IMR-90 (cell line): ENCODE measurements at regions not wholly inside any gene's neighbourhood (a gene's known extent, or its start where the extent isn't known, plus 50 kb on each side); places are given as distances from the start of the nearest gene placed in this dataset.

Experiments used
- ATAC-seq: fragments of 200-7000 bp; cut with Tn5 transposase; 2 replicates; pipeline ENCODE4 v1.9.1; 2020; ENCODE audit warnings: low read depth, mild to moderate bottlenecking, moderate library complexity
- BruUV-seq: library from RNA; stranded (reverse); fragments of 400-500 nt; replicated peaks from 2 replicates; lab custom pipeline; 2021; lab: Mats Ljungman, UMichigan
- CTCF ChIA-PET: fragments of 300-600 bp; formaldehyde crosslinking; extraction: SDS; loops from one replicate; lab custom pipeline; 2021; ENCODE audit warnings: antibody characterized with exemption; lab: Yijun Ruan, JAX
- POLR2A ChIA-PET: fragments of 300-600 bp; sonication (Branson Sonifier 250); formaldehyde crosslinking; loops from one replicate; lab custom pipeline; 2022; ENCODE audit warnings: antibody characterized with exemption; ENCODE audit not compliant: unreplicated experiment; lab: Charles Lee
- DNase-seq: peaks from one replicate; pipeline ENCODE4 v3.0.0; 2013
- H2AFZ ChIP-seq: replicated peaks from 2 replicates; pipeline ENCODE3; 2013; ENCODE audit warnings: low read length, mild to moderate bottlenecking; ENCODE audit not compliant: poor library complexity
- H2AK5ac ChIP-seq: 2 replicates; pipeline ENCODE4 v1.6.1; 2013; ENCODE audit warnings: low read depth, low read length, inconsistent platforms
- H2AK9ac ChIP-seq: replicated peaks from 2 replicates; pipeline ENCODE3; 2013; ENCODE audit warnings: mild to moderate bottlenecking, low read depth, low read length, moderate library complexity; ENCODE audit not compliant: poor library complexity
- H2BK120ac ChIP-seq: 2 replicates; pipeline ENCODE4 v1.6.1; 2013; ENCODE audit warnings: low read depth, low read length, inconsistent platforms
- H2BK15ac ChIP-seq: 3 replicates; pipeline ENCODE4 v1.6.1; 2013; ENCODE audit warnings: low read depth, low read length, inconsistent platforms
- H2BK20ac ChIP-seq: 2 replicates; pipeline ENCODE4 v1.6.1; 2013; ENCODE audit warnings: low read depth, mild to moderate bottlenecking, inconsistent platforms, low read length, moderate library complexity
- H2BK5ac ChIP-seq: 2 replicates; pipeline ENCODE4 v1.6.1; 2013; ENCODE audit warnings: mild to moderate bottlenecking, low read depth, low read length, inconsistent platforms; ENCODE audit not compliant: poor library complexity, severe bottlenecking
- H3K14ac ChIP-seq: replicated peaks from 2 replicates; pipeline ENCODE4 v1.6.1; 2013; ENCODE audit warnings: low read depth, low read length, inconsistent platforms
- H3K18ac ChIP-seq: 2 replicates; pipeline ENCODE4 v1.6.1; 2013; ENCODE audit warnings: low read depth, low read length, control low read depth
- H3K23ac ChIP-seq: 2 replicates; pipeline ENCODE4 v1.6.1; 2013; ENCODE audit warnings: low read depth, low read length, inconsistent platforms
- H3K27ac ChIP-seq: 2 replicates; pipeline ENCODE4 v1.5.1; 2013; ENCODE audit warnings: mild to moderate bottlenecking, control low read depth, low read length; ENCODE audit not compliant: insufficient read depth
- H3K27me3 ChIP-seq: 2 replicates; pipeline ENCODE4 v1.6.1; 2013; ENCODE audit warnings: low read length; ENCODE audit not compliant: control insufficient read depth, insufficient read depth
- H3K36me3 ChIP-seq: 2 replicates; pipeline ENCODE4 v1.6.1; 2013; ENCODE audit warnings: low read length, mixed read lengths; ENCODE audit not compliant: control insufficient read depth, insufficient read depth
- H3K4ac ChIP-seq: 2 replicates; pipeline ENCODE4 v1.6.1; 2013; ENCODE audit warnings: low read depth, low read length, inconsistent platforms
- H3K4me1 ChIP-seq: 2 replicates; pipeline ENCODE4 v1.6.1; 2013; ENCODE audit warnings: low read length, mixed read lengths; ENCODE audit not compliant: control insufficient read depth, insufficient read depth
- H3K4me2 ChIP-seq: 2 replicates; pipeline ENCODE4 v1.6.1; 2013; ENCODE audit warnings: low read depth, mild to moderate bottlenecking, control low read depth, low read length, moderate library complexity
- H3K4me3 ChIP-seq: 2 replicates; pipeline ENCODE4 v1.5.1; 2013; ENCODE audit warnings: low read depth, mild to moderate bottlenecking, control low read depth, low read length, moderate library complexity; ENCODE audit not compliant: insufficient read depth
- H3K56ac ChIP-seq: 2 replicates; pipeline ENCODE4 v1.6.1; 2013; ENCODE audit warnings: low read length, inconsistent platforms; ENCODE audit not compliant: insufficient read depth; ENCODE audit errors: extremely low read depth
- H3K79me1 ChIP-seq, 2 experiments: 2 replicates each; pipeline ENCODE4 v1.6.1; 2013; ENCODE audit warnings: low read length in 2 of 2, inconsistent platforms in 1 of 2, low read depth in 1 of 2
- H3K9ac ChIP-seq: 2 replicates; pipeline ENCODE4 v1.6.1; 2013; ENCODE audit warnings: low read depth, low read length, control low read depth
- H3K9me1 ChIP-seq: 2 replicates; pipeline ENCODE4 v1.6.1; 2013; ENCODE audit warnings: low read length, inconsistent platforms; ENCODE audit not compliant: insufficient read depth
- H3K9me3 ChIP-seq: 2 replicates; pipeline ENCODE4 v1.6.1; 2013; ENCODE audit warnings: low read length; ENCODE audit not compliant: control insufficient read depth, insufficient read depth
- H4K20me1 ChIP-seq: 2 replicates; pipeline ENCODE4 v1.6.1; 2013; ENCODE audit warnings: low read length, inconsistent platforms; ENCODE audit not compliant: insufficient read depth
- H4K5ac ChIP-seq: 2 replicates; pipeline ENCODE4 v1.6.1; 2013; ENCODE audit warnings: mild to moderate bottlenecking, low read depth, low read length, control low read depth
- H4K8ac ChIP-seq, 2 experiments: 2 replicates each; pipeline ENCODE4 v1.6.1; 2013; ENCODE audit warnings: low read depth in 2 of 2, low read length in 2 of 2, control low read depth in 1 of 2, inconsistent platforms in 1 of 2
- H4K91ac ChIP-seq: 2 replicates; pipeline ENCODE4 v1.6.1; 2013; ENCODE audit warnings: low read depth, low read length, inconsistent platforms; ENCODE audit not compliant: insufficient read depth
- BHLHE40 ChIP-seq: fragments of 150-350 bp; IDR thresholded peaks from 2 replicates; pipeline ENCODE4 v1.6.1; 2016; ENCODE audit warnings: mild to moderate bottlenecking, low read depth, low read length
- CEBPB ChIP-seq: IDR thresholded peaks from 2 replicates; pipeline ENCODE4 v1.6.1; 2012; ENCODE audit warnings: low read depth, low read length, improper control_type of control experiment
- CHD1 ChIP-seq: IDR thresholded peaks from 2 replicates; pipeline ENCODE4 v1.6.1; 2012; ENCODE audit warnings: low read depth, low read length, improper control_type of control experiment
- ELK1 ChIP-seq: fragments of 150-350 bp; IDR thresholded peaks from 2 replicates; pipeline ENCODE4 v1.6.1; 2016; ENCODE audit warnings: low read depth, mild to moderate bottlenecking, low read length, moderate library complexity, borderline replicate concordance
- FOS ChIP-seq: fragments of 150-350 bp; IDR thresholded peaks from 2 replicates; pipeline ENCODE4 v1.6.1; 2016; ENCODE audit warnings: low read depth, low read length
- MAFK ChIP-seq: IDR thresholded peaks from 2 replicates; pipeline ENCODE4 v1.6.1; 2012; ENCODE audit warnings: low read depth, low read length, improper control_type of control experiment
- MAZ ChIP-seq: IDR thresholded peaks from 2 replicates; pipeline ENCODE4 v1.6.1; 2012; ENCODE audit warnings: low read depth, mild to moderate bottlenecking, low read length, improper control_type of control experiment, moderate library complexity, borderline replicate concordance
- MXI1 ChIP-seq: IDR thresholded peaks from 2 replicates; pipeline ENCODE4 v1.6.1; 2012; ENCODE audit warnings: low read depth, mild to moderate bottlenecking, low read length, moderate library complexity, borderline replicate concordance
- NFE2L2 ChIP-seq: fragments of 150-350 bp; IDR thresholded peaks from 2 replicates; pipeline ENCODE4 v1.6.1; 2016; ENCODE audit warnings: low read depth, mild to moderate bottlenecking, low read length
- POLR2A ChIP-seq: IDR thresholded peaks from 2 replicates; pipeline ENCODE4 v1.6.1; 2012; ENCODE audit warnings: mild to moderate bottlenecking, low read depth, low read length
- RAD21 ChIP-seq: IDR thresholded peaks from 2 replicates; pipeline ENCODE4 v1.6.1; 2012; ENCODE audit warnings: low read length, improper control_type of control experiment
- RCOR1 ChIP-seq: IDR thresholded peaks from 2 replicates; pipeline ENCODE4 v1.6.1; 2012; ENCODE audit warnings: mild to moderate bottlenecking, low read length, improper control_type of control experiment; ENCODE audit not compliant: insufficient replicate concordance
- RFX5 ChIP-seq: IDR thresholded peaks from 2 replicates; pipeline ENCODE4 v1.8.0; 2012; ENCODE audit warnings: low read depth, mild to moderate bottlenecking, low read length, moderate library complexity
- SMC3 ChIP-seq: fragments of 150-350 bp; IDR thresholded peaks from 2 replicates; pipeline ENCODE4 v1.6.1; 2016; ENCODE audit warnings: low read depth, mild to moderate bottlenecking, antibody characterized with exemption, low read length, moderate library complexity
- USF2 ChIP-seq: fragments of 150-350 bp; IDR thresholded peaks from 2 replicates; pipeline ENCODE4 v1.6.1; 2017; ENCODE audit warnings: mild to moderate bottlenecking, antibody characterized with exemption, low read length, low read depth
- WGBS, 2 experiments: methylation state at CpG; one replicate each; pipeline versions ENCODE4 v1.1.5 to v1.1.7; 2013; ENCODE audit warnings: missing lambda C conversion rate in 2 of 2; ENCODE audit not compliant: insufficient read length in 1 of 2; ENCODE audit errors: extremely low coverage in 2 of 2; 5-methylcytosine and 5-hydroxymethylcytosine counted together
- dilution Hi-C: fragments of 300-500 bp; cut with HindIII; formaldehyde crosslinking; loops from one replicate; pipeline ENCODE4 v1.14.3; 2018; ENCODE audit warnings: low sequenced_read_pairs; ENCODE audit not compliant: unreplicated experiment
- in situ Hi-C: fragments of 300-500 bp; cut with MboI; formaldehyde crosslinking; loops from 3 replicates; pipeline ENCODE4 v1.14.3; 2019; ENCODE audit warnings: low sequenced_read_pairs, inconsistent platforms, mixed read lengths
- intact Hi-C: fragments of 100-400 bp; cut with micrococcal nuclease; formaldehyde crosslinking; loops from 2 replicates; pipeline ENCODE4 v1.10.0; 2022
- TF ChIP-seq, protein P1 (sequence below): conservative IDR thresholded peaks from 2 replicates; pipeline ENCODE4 v1.5.1; 2012; ENCODE audit warnings: mild to moderate bottlenecking, low read depth, low read length, improper control_type of control experiment

DNA sequence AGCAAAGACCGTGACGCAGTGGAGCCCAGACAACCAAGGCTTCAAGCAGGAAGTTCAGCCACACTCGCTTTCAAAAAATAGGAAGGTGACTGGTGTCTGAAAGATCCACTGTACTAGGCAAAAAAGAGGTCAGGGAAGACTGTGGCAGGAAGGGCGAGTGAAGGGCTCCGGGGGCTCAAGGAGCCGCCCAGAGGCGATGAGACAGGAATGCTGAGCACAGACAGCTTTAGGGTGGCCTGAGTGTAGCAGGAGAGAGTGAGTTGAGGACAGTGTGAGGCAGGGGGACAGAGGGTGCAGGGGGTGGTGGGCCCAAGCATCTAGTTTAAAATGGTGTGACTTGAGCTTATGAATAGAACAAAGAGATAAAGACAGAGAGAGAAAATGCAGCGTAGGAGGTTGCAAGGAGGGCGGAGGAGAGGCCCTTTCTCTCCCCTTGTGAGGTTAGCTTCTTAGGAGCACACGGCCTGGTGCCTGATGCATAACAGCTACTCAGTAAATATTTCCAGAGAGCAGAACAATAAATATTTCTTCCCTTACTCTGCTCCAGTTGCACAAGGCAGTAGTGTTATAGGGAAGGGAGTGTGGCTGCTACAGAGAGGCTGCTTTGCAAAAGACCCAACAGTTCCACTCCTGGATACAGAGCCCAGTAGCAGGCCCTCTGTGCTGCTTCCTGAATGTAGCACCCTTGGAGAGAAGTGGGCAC lies 789.7 kb upstream of the RAB6C start:
- no peaks in the 10 kb centered on the region for H4K20me1 ChIP-seq
- H4K8ac ChIP-seq, result no peak overlapping the region
- no peaks in the 10 kb centered on the region for H3K27me3 ChIP-seq
- no peak overlapping the region for H3K27ac ChIP-seq
- ChIA-PET POLR2A (no interaction called here), CTCF (no interaction called here)
- no peak overlapping the region for H2AFZ ChIP-seq
- no peaks in the 10 kb centered on the region for H3K4me1 ChIP-seq
- no peak overlapping the region for H2BK120ac ChIP-seq
- peaks cover 12% of the 10 kb centered on the region for H3K9me3 ChIP-seq
- H3K9ac ChIP-seq, result no peak overlapping the region
- TF ChIP-seq MAFK (no peak), ELK1 (no peak), NFE2L2 (no peak), CHD1 (no peak), CEBPB (no peak), RCOR1 (no peak), USF2 (no peak), MXI1 (no peak), BHLHE40 (no peak), RFX5 (no peak), MAZ (no peak), RAD21 (no peak), POLR2A (no peak), FOS (no peak), SMC3 (no peak)
- TF ChIP-seq, protein P1, sequence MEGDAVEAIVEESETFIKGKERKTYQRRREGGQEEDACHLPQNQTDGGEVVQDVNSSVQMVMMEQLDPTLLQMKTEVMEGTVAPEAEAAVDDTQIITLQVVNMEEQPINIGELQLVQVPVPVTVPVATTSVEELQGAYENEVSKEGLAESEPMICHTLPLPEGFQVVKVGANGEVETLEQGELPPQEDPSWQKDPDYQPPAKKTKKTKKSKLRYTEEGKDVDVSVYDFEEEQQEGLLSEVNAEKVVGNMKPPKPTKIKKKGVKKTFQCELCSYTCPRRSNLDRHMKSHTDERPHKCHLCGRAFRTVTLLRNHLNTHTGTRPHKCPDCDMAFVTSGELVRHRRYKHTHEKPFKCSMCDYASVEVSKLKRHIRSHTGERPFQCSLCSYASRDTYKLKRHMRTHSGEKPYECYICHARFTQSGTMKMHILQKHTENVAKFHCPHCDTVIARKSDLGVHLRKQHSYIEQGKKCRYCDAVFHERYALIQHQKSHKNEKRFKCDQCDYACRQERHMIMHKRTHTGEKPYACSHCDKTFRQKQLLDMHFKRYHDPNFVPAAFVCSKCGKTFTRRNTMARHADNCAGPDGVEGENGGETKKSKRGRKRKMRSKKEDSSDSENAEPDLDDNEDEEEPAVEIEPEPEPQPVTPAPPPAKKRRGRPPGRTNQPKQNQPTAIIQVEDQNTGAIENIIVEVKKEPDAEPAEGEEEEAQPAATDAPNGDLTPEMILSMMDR, result no peak
- 60% methylated on average over 7 of the region's 10 CpGs; no CpG with 5 or more reads in 1 of the 2 experiments for WGBS, 2 experiments
- no peak overlapping the region for H4K91ac ChIP-seq
- no peak overlapping the region for H3K56ac ChIP-seq
- DNase-seq (no peak), ATAC-seq (no peak)
- H3K4ac ChIP-seq, result no peak overlapping the region
- dilution Hi-C loops (no loop called here), in situ Hi-C loops (no loop called here), intact Hi-C loops (no loop called here)
- H2AK9ac ChIP-seq, result no peak overlapping the region
- no peaks in the 10 kb centered on the region for H3K79me1 ChIP-seq
- H3K9me1 ChIP-seq, result no peaks in the 10 kb centered on the region
- no peak overlapping the region for H3K18ac ChIP-seq
- H3K36me3 ChIP-seq, result no peaks in the 10 kb centered on the region
- no TSS peak for BruUV-seq
- H3K23ac ChIP-seq, result no peak overlapping the region
- H2BK20ac ChIP-seq, result no peak overlapping the region
- H2AK5ac ChIP-seq, result no peak overlapping the region
- H4K5ac ChIP-seq, result no peak overlapping the region
- H3K4me2 ChIP-seq, result no peak overlapping the region
- no peak overlapping the region for H2BK5ac ChIP-seq
- H3K4me3 ChIP-seq, result no peak overlapping the region
- no peak overlapping the region for H2BK15ac ChIP-seq
- H3K14ac ChIP-seq, result no peak overlapping the region
